ENCODE measurements at regions not wholly inside any gene's neighbourhood (a gene's known extent, or its start where the extent isn't known, plus 50 kb on each side); places are given as distances from the start of the nearest gene placed in this dataset.
"Not testable (repeated sequence)": the region's sequence is repeated elsewhere in the genome, so short reads cannot be mapped to it uniquely, and the experiment has no call there.

DNA sequence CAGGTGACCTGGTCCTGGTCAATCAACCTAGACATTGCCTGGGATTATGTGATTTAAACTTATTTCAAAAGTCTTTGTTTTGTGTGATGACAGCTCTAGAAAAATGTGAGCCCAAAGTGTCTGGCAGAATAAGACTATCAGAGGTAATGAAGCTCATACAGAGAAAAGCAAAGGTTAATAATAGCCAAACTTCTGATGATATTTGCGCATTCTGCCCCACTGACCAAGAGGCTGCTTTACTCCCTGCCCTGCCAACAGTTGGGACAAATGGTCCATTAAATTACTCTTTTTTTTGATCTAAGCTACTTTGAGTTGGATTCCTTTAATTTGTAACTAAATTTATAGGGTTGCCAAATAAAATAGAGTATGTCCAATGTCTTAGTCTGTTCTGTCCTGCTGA, 911.2 kb downstream of the MCTP2 start:
- DNase-seq (ENCODE audit: low spot score), result no peak

DNA sequence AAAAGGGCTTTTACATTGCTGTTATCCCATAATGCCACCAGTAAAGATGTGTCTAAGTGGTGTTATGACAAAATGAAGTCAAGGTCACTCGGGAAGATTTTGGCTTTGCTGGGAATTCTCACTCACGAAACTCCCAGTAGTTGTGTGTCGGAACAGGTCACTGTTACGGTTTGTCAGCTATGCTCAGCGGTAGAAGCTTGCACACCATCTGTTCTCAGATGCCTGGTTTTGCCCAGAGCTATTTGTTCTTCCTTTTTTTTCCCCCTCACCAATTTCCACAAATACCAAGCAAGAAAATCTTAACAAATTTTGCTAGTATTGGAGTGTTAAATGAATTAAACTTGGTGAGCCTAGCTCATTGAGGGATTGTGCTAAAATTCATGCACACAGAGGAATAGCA, 915.1 kb downstream of the MCTP2 start:
- DNase-seq (ENCODE audit: low spot score), result no peak

DNA sequence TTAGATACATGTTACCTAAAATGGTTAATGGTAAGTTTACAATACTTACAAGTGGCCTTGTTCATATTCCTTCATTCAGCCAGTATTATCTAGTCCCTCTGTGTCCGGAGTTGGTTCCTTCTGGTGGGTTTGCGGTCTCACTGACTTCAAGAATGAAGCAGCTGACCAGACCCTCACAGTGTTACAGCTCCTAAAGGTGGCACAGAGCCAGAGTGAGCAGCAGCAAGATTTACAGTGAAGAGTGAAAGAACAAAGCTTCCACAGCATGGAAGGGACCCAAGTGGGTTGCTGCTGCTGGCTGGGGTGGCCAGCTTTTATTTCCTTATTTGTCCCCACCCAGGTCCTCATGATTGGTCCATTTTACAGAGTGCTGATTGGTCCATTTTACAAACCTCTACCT, 916.8 kb downstream of the MCTP2 start:
- no peak for DNase-seq (ENCODE audit: low spot score)

DNA sequence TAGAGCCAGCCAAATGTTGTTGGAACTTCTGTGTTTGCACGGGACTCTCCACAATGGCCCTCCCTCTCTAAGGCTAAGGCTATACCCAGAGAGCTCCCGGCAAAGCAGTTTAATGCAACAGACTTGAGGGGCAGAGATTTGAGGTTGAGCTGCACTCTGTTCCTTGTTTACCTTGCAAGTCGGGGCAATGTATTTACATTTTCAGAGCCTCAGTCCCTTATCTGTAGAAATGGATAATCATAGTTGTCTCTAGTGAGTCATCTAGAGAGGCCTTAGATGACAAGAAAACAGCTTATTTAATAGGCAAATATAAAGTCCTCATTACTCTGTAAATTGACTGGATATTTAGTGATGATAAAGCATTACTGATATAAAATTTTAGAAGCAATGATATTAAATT, 917.7 kb downstream of the MCTP2 start:
- DNase-seq (ENCODE audit: low spot score), result no peak

DNA sequence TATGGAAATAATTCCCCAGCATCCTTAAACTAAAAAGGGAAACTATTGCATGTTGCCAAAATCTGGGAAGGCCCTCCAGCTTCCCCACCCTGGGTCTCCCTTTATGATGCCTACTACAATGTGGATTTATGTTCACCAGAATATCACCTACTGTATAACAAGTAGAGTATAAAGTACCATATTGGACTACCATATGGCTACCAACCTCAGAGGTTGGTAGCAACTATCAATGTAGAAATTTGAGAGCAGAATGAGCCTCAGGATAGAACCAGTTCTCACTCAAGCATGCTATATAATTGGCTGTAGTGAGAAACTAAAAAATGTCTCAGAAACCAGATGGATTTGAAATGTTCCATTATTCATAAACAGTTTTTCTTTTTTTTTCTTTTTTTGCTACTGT, 918.4 kb downstream of the MCTP2 start:
- no peak for DNase-seq (ENCODE audit: low spot score)

DNA sequence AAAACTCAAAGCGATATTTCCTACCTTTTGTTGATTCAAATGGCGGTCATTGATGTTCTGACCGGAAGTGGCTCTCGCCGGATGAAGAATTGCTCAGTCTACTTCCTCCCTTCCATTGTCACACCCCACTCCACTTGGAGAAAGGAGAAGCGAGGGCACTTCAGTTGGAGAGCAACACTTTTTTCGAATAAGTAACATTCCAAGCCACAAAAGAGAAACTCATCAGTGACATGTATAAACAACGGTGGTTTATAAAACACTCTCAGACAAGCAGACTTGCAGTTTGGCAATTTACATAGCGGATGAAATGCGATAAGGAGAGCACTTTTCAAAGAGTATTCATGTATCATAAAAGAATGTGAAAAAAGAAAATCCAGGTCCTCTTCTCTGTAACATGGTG, 919.1 kb downstream of the MCTP2 start:
- no peak for DNase-seq (ENCODE audit: low spot score)

DNA sequence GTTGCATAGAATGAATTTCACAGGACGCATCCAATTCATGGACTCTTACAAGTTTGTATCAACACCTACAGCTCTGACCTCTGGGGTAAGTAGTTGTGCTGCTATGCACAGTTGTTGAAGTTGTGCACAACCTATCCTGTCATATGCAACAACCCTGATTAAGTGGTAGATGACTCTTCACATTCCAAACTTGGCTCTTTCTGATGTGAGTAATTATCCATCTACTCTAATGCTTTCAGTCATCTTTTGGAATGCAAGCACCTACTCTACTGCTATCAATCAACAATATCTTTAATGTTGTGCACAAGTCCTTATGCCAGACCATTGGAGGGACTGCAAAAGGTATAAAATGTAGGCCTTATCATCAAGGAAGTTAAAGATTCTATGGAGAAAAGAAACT, 921.4 kb downstream of the MCTP2 start:
- no peak for DNase-seq (ENCODE audit: low spot score)

DNA sequence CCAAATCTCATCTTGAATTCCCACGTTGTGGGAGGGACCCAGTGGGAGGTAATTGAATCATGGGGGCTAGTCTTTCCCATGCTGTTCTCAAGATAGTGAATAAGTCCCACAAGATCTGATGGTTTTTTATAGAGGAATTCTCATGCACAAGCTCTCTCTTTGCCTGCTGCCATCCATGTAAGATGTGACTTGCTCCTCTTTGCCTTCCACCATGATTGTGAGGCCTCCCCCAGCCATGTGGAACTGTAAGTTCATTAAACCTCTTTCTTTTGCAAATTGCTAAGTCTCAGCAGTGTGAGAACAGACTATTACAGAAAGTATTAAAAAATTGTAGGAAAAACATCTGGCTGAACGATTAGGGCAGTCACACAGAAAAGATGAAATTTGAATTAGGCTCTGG, 921.8 kb downstream of the MCTP2 start:
- DNase-seq (ENCODE audit: low spot score), result not testable (repeated sequence)

DNA sequence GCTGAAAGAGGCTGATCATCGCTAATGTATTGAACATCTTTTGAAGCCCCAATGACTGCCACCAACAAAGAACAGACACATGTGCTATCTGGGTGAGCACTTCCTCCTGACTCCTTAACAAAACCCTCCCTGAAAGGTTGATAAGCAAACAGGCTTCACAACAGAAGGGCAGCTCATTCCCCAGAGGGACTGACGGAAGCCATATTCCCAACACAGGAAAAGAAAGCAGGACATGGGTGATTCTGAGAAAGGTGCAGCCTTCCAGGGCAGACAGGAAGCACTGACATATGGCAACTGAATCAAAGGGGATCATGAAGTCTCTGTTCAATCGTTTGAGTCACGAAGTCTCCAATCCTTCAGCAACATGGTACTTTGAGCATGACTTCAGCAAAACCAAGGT, 929.0 kb downstream of the MCTP2 start:
- no peak for DNase-seq (ENCODE audit: low spot score)

DNA sequence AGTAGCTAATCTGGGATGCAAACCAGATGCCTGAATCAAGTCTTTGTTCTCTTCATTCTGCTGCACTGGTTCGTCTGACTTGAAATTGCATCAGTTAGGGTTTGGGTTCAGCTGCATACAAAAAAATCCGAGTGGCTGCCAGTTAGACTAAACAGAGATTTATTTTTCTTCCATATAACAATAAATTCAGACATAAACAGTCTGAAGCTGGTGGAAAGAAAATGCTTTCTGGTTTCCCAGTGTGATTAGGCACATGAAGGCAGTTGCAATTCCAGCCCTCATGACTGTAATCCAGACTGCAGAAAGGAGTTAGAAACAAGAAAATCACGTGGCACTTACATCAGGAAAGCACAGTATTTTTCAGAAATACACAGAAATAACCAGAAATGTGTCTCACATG, 930.7 kb downstream of the MCTP2 start:
- DNase-seq (ENCODE audit: low spot score), result no peak

DNA sequence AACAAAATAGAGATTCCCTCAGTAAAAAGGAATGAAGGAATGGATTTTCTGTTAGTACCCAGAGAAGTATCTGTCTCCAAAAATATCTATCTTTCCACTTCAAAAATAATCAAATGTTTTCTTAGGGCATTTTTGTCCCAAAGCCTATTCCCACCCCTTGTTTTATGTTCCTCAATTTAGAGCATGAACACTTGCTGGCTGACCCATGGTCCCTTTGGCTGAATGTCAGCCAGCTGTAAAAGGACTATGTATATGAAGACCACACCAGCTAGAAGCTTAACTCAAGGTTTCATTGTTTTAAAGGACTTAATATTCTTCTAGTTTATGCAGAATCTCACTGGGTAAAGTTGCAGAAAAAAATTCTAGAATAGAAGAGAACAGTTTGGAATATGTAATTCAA, 931.2 kb downstream of the MCTP2 start:
- no peak for DNase-seq (ENCODE audit: low spot score)

DNA sequence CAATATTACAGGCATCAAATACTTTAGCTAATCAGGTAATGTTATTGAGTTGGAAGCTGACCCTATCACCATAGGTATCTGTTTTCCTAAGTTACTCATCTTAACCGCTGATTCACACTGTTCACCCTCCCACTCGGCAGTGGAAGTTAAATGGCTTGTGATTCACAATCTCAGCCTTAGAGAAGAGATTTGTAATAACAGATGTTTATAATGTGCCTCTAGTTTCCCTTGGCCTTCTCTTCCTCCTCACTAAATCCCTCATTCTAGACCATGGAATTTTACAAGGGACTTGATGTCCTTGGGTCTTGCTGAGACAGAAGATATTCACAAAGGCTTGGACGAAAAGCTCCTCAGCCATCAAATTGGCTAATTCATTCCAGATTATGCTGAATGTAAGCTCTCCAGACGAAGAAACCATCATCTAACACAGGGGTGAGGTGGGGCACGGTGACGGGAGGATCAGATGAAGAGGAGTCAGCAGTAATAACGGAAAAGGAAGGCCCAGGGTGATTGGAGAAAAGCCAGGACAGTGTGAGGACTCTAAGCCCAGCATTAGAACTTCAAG, 931.7 kb downstream of the MCTP2 start:
- DNase-seq (ENCODE audit: low spot score), result no peak

DNA sequence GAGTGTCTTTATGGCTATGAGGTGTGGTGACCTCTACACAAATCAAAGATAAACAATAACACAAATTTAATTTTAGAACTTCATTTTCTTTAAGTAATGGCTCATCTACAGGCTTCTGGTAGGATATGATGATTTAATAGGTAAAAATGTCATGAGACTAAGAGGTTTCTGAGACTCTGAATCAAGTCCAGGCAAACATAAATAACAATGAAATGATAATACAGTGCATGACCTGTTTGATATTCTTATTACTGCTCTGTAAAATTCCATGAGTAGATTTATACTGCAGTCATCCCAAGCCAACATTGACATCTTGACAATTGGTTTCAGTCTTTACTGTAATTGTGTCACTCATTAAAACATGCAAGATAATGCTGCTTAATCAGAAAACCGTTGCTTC, 936.8 kb downstream of the MCTP2 start:
- no peak for DNase-seq (ENCODE audit: low spot score)

DNA sequence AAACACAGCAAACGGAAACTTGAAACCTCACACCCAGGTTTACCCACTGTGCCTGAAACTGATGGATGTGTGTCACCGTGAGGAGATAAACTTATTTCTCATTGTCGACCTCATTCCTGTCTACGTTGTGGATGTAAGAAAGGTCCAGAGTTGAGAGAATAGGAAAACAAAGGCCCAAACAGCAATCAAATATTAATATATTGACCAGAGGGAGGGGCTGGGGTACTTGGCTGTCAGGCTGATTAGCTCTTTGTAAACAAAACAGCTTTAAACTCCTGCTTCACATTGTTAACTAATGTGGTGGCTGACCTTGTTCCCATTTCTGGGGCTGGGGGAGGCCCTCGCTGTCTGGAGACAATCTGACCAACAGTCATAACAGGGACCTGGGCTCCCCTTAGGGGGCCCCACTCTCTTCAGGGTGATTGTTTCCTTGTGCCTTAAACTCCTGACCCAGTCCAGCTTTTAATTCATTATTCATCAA, 937.6 kb downstream of the MCTP2 start:
- DNase-seq (ENCODE audit: low spot score), result no peak

DNA sequence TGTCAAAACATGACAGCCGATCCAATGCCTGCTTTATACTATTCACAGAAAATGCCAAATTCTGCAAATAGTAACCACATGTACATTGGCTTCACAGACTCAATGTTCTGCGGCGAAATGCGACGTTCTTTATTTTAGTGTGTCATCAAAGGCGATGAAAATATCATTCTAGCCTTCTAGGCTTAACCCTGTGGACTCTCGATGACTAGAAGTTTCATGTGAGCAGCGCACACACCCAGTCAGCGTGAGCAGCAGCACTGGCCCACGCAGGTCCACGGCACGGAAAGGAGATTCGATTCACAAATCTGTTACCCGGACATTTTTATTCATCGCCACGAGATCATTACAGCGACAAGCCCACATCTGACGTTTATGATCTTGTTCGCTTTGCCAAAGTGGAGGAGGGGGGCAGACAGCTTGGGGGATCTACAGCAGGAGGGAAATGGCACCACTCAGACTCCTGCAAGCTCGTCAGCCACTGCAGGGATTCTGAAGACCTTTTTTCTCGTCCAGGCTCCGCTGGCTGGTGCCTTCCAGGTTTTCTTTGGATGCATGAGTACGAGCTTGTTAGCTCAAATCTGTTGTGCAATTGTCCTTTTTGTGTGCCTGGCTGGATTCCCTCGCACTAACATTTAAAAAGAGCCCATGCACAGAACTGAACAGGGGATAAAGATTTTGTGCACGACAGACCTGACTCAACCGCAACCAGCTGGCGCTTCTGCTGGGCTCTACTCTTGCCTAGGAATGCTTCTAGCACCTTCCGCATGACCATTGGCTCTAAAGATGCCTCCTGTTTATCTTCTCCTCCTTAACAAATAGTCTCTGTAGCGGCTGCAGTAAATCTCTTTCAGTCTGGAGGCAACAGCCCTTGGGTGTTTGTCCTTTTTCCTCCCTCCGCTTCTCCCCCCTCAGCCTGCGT, 938.4 kb downstream of the MCTP2 start:
- DNase-seq (ENCODE audit: low spot score), result no peak

DNA sequence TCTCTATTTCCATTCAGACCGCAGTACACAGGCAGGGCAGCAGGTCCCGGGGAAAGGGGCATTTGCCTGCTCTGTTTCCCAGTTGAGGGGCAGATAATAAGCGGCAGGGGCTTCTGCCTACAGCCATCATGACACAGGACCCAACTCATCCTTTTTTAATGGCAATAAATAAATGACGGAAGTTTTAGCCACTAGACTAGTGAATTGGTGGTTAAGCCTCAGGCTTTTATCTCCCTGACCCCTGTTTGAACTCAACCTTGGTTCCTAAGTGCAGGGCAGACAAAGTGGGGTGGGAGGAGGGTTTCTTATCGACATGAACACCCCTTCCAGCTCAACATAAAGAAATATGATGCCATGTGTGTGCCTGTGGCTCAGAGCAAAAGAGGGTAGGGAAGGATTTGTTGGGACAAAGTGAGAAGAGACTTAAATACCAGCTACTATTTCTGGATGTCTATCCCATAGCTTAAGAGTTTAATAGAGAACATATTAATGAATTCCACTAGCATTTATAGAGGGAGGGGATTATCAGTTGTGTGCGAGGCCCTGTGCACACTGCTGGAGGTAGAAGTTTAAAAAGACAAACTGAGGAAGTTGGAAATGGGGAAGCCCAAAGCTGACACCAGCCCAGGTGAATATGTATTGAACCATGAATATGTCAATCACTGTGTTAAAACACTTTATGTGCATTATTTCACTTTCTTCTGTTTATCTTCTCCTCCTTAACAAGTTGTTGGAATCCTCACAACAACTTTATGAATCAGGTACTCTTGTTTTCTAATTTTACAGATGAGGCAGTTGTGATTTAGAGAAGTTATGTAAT, 939.4 kb downstream of the MCTP2 start:
- no peak for DNase-seq (ENCODE audit: low spot score)

DNA sequence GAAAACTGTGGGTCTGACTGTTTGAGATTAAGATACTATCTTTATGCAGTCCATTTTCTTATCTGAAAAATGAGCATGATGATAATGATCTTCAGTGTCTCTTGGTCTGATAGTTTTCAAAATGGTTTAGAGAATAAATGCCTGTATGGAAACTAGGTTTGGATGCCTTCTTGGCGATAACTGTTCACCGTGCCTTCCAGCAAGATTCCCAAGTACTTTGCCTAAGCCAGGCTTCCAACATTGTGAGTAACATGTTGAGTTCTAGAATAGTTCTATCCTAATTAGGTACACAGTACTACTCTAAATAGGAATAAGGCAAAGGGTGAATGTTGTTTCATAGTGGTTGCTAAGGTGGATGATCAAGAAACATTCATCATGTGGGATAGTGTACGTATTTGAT, 940.2 kb downstream of the MCTP2 start:
- no peak for DNase-seq (ENCODE audit: low spot score)

DNA sequence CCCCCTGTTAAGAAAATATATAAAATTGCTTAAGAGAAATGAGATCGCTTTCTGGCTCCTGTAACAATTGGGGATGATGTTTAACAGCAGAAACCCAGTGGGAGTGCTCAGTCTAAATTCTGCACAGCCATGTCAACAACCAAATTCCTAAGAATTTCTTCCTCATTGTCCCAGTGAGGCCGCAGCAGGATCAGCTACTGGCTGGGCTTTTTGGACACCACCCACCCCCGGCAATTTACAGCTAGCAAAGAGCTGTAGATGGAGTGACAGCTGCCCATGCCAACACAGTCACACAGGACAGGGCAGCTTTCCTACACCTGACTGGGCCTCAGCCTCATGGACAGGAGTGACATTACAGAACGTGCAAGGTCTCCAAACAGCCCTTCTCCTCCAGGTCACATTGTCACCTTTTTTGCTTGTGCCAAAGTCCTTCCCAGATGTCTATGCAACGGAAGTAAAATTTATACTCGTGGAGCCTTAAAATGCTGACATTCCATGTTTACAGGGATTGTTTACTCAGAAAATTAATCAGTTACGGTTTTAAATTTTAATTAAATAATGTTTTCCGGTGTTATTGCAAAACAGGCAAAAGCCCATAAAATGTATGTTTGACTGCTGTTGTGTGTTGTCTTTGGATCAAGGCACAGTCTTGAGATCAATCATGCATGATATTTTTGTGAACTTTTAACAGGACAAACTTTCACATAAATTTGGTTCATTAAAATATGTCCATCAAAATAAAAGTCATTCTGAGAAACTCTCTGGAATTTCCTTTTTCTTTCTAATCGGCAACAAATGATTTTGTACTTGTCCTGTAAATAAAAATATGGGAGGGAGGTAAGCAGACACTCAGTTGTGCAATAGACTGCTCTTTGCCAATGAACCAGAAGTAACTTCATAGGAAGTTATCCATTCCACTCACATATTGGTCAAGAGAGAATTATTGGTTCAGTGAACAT, 943.2 kb downstream of the MCTP2 start:
- DNase-seq (ENCODE audit: low spot score), result no peak

DNA sequence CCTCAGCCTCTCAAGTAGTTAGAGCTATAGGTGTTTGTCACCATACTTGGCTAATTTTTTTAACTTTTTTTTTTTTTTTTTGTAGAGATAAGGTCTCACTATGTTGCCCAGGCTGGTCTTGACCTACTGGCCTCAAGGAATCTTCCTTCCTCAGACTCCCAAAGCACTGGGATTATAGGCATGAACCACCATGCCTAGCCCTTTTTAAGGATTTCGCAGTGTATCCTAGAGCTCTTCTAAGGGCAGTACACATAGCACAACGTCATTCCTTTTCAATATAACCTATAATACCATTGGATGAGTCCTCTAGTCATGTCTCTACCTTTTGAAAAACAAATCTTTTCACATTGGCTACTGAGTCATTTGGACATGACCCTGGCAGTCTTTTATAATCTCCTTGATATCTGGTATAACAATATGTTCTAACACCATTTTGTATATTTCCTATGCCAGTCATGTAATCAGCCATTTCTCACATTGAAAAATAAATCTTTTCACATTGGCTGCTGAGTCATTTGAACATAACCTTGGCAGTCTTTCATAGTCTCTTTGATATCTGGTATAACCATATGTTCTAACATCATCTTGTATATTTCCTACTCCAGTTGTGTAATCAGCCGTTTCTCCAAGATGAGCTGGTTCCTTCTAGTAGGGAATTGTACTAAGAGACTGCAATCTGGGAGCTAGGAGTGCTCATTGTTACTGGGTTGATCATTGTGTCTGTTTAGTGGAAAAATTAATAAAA, 944.7 kb downstream of the MCTP2 start:
- no peak for DNase-seq (ENCODE audit: low spot score)

DNA sequence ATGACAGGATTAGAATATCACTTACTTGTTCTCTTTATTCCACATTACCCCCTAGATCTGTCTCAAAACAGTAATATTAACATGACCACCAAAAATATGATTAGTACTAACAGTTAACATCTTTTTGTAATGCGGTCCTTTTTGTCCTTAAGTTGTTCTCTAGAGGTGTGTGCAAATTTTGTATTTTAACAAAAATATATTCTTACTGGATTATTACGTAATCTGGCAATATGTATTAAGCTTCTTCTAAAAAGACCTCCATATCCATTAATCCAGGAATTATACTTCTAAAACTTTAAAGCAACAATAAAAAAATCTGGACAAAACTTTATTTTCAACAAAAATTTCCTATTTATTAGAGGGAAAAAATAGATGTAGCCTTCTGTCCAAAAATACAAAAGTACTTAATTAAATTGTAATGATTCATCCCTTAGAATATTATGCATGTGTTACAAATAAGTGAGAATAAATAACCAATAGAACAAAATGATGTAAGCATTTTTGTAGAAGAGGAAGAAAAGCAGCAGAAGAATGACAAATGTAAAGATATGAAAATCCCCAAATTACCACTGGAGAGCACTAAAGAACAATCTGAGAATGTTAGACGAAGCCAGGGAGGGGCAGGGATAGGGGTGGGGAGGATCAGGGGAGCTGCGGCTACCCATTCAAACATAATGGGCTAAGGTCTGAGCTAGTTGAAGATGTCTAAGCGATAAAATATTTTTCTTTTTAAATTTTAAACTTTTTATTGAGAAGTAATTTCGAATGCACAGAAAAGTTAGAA, 945.6 kb downstream of the MCTP2 start:
- no peak for DNase-seq (ENCODE audit: low spot score)
